Left renal pelvis (tissue), 4 donors: ENCODE measurements at regions not wholly inside any gene's neighbourhood (a gene's known extent, or its start where the extent isn't known, plus 50 kb on each side); places are given as distances from the start of the nearest gene placed in this dataset.
"Not testable (repeated sequence)": the region's sequence is repeated elsewhere in the genome, so short reads cannot be mapped to it uniquely, and the experiment has no call there.

Source experiments
- DNase-seq, 4 donors: peaks; one replicate each; pipeline ENCODE4 v3.0.0-alpha.2; 2013; ENCODE audit warnings: low read depth in 4 of 4, low spot score in 3 of 4

GRCh38 chr4:184906480-184907097 is 80.8 kb upstream of the ACSL1 start:
- no peak for DNase-seq

GRCh38 chr4:184907216-184907615 is 81.4 kb upstream of the ACSL1 start:
- no peak for DNase-seq

DNA sequence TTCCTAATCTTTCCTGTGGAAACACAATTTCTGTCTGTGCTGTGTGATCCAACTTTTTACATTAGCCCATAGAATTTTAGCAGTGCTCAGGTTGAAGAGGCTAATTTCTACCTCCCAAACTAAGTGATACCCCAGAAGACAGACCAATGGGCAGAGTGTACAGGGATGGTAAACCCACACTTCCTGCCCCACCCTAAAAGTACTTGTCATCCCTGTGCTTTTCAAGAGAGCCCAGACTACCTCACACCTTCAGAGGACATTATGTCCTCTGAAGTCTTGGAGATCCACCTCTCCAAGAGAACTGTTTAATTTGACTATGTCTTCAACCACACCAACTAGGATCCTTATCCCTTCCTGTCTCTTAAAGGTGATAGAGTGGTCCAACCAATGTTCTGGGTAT is 82.0 kb upstream of the ACSL1 start:
- no peak for DNase-seq

GRCh38 chr4:184911310-184911709 is 85.5 kb upstream of the ACSL1 start:
- no peak for DNase-seq

GRCh38 chr4:184913356-184914143 is 87.8 kb upstream of the ACSL1 start:
- DNase-seq = no peak

DNA sequence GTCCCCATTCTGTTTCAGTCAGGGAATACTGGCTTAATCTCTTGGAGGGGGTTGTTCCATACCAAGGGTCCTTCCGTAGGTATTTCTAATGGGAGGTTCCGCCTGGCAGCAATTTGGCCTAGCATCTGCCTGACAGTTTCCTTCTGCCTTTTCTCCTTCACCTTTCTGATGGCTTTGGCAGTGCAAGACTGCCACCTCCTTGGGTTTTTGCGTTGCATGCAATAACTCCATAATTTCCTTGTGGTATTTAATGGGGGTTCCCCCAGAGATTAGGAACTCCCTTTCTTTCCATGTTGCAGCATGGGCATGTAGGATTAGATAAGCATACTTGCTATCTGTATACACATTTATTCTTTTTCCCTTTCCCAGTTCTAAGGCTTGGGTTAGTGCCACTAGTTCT is 93.0 kb upstream of the ACSL1 start:
- DNase-seq = not testable (repeated sequence)

DNA sequence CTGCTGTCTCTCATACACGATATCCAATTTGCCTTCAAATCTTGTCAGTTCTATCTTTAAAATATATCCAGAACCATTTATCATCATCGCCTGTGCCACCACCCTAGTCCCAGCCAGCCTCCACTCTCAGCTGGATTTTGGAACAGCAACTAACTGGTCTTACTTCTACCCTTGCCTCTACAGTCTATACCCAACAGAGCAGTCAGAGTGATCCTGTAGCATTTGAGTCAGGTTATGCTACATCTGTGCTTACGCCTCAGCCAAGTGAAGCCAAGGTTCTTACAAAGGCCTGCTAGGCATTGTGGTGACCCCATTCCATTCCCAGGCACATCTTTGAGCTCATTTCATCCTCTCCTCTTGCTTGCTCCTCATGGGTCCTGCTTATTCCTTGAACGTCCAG is 95.7 kb upstream of the ACSL1 start:
- DNase-seq = no peak

DNA sequence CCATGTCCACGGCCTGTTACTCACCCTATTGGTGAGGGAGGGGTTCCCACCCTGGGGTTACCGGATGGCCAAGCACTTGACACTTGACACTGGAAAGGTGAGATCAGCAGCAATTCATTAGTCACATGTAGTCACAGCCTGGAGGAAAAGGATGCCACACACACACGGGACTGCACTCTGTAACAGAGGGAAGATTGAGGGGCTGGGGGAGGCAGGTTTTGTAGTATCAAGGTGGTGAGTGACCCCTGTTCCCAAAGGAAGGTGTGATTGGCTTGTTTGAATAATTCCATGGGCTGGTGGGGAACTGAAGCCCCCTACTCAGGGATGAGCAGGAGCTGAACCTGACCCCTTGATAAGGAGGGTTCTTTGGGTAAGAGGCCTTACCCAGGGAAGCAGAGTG is 96.0 kb upstream of the HELT start:
- DNase-seq = no peak

- DNase-seq = no peak
These were observed 93.8 kb upstream of the HELT start for GRCh38 chr4:184924516-184924915.

DNA sequence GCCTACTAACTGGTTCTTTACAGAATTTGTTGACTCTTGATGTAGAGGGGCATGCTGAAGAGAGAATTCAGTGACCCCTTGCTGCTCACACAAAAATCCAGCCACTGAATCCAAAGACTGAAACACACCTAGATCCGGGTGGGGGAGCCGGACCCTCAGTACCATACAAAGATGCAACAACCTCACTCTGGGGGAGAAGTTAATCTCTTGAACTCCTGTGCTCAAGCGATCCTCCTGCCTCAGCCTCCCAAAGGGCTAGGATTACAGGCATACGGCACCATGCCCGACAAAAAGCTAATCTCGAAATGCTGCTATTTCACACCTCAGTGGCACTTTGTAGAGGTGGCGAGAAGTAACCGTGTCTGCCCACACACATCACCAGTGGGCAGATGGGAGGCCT is 88.8 kb upstream of the HELT start:
- DNase-seq = no peak

GRCh38 chr4:184930026-184930425 is 88.3 kb upstream of the HELT start:
- no peak for DNase-seq

- no peak for DNase-seq
These were observed 85.9 kb upstream of the HELT start for GRCh38 chr4:184932343-184932742.

- DNase-seq = no peak
These were observed 85.0 kb upstream of the HELT start for GRCh38 chr4:184933311-184933710.

- DNase-seq = no peak
These were observed 84.1 kb upstream of the HELT start for GRCh38 chr4:184934184-184934583.

DNA sequence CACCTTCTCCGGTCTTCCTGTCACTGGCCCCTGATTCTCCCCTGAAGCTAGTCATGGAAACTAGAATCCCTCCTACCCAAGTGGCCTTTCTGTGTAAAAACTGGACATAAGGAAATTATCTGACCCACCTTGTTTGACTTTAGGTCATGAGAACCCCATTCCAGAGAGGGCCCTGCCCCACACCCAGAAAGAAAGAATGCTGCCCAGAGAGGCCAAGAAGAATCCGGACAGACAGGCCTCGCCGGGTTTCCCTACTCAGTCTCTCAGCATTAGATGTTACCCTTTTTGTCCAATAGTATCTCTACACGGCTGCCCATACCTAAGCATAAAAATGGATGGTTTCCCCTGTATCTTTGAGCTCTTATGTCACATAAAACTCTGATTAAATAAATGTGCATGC is 83.3 kb upstream of the HELT start:
- DNase-seq = no peak

GRCh38 chr4:184936071-184936470 is 82.2 kb upstream of the HELT start:
- DNase-seq = no peak

DNA sequence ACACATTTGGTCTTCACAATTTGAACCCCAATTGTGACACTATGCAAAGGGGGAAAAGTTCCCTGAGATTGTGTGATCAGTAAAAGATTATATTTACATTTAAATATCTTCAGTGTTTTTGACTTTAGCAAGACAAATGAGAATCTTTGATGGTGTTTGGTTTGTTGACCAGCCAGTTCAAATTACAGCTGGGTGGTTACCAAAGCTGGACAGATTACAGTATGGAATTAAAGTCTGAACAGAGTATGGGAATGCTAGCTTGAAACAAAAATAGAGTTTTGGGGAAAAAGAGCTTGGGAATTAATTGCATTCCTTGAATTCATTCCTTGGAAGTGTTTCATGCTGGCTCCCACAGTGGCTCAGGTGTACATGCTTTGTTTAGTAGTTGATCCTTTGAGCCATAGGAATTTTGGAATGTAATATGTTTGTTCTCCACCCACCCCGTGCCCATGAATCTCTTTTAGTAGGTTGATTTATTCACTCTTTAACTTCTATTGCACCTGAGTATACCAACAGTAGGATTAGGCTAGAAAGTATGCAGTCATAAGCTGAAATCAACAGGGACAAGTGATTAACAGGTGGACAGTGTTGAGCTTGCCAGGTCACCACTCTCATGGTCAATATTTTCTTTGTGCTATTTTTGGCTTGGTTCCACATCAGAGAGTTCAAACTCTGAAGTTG is 81.1 kb upstream of the HELT start:
- peak in 1 of 4 donors; percentile 12 for DNase-seq

DNA sequence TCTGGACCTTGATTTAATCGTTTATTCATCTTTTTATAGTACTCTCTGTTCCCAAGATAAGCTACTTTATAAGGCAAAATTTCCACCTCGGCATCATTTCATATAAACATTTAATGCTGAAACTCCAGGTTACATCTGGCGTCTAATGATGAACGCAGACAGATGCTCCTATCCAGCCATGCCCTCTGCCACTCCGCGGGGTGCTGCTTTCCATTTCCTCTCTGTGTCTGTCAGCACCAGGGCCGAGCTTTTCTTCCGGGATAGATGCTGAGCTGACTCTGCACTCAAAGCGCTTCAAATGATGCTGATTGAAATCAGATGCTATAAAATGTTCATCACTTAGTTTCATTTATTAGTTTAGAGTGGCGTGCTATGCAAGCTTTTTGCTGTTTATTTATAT is 80.5 kb upstream of the HELT start:
- no peak for DNase-seq

DNA sequence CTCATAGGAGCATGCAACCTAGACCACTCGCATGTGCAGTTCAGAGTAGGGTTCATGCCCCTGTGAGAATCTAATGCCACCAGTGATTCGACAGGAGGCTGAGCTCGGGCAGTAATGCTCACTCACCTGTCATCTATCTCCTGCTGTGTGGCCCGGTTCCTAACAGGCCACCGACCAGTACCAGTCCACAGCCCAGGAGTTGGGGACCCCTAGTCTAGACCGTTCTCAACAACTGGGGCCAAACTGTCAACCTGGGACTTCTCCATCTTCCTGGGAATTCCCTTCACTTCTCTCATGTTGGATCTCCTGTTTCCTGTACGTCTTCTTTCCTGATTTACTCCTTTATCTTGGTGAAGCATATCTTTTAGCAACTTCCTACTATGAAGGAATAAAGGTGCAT is 79.4 kb upstream of the HELT start:
- DNase-seq = no peak

GRCh38 chr4:184939978-184940377 is 78.3 kb upstream of the HELT start:
- DNase-seq = no peak

GRCh38 chr4:184940500-184940899 is 77.8 kb upstream of the HELT start:
- DNase-seq = no peak
